Tibial nerve (tissue), 4 donors: ENCODE measurements at regions not wholly inside any gene's neighbourhood (a gene's known extent, or its start where the extent isn't known, plus 50 kb on each side); places are given as distances from the start of the nearest gene placed in this dataset.

Source experiments
- EP300 ChIP-seq, 2 donors: sonication (generic); formaldehyde crosslinking; IDR thresholded peaks; one replicate each; pipeline ENCODE4 v1.6.1; 2017; ENCODE audit warnings: antibody characterized with exemption in 2 of 2, mild to moderate bottlenecking in 1 of 2
- POLR2A ChIP-seq, 2 donors: fragments of 450-650 bp; IDR thresholded peaks; one replicate each; pipeline ENCODE4 v1.6.1; 2017; ENCODE audit warnings: antibody characterized with exemption in 2 of 2, mild to moderate bottlenecking in 2 of 2, moderate library complexity in 2 of 2
- TF ChIP-seq, protein P1 (sequence below), 5 experiments: fragments of 200-600 bp in 3 of 5; fragments of 450-650 bp in 2 of 5; sonication (generic) in 3 of 5; IDR thresholded peaks; one replicate each; pipeline ENCODE4 v1.5.1; 2016 to 2019; ENCODE audit warnings: antibody characterized with exemption in 5 of 5, mild to moderate bottlenecking in 3 of 5, moderate library complexity in 2 of 5

DNA sequence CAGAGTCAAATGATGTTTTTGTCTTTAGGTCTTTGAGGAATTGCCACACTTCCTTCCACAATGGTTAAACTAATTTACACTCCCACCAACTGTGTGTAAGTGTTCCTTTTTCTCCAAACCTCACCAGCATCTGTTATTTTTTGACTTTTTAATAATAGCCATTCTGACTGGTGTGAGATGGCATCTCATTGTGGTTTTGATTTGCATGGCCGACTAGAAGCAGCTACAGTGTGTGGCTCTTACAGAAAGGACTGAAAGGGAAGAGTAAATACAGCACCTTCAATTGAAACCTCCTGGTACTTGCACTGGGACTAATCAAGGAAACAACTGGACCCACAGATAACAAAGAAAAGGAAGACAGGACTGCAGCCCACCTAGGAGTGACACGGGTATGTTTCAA, 668.0 kb upstream of the RGS18 start:
- TF ChIP-seq POLR2A (IDR thresholded peaks at IDR 0.05) (no peak), EP300 (IDR thresholded peaks at IDR 0.05) (no peak)
- TF ChIP-seq, protein P1, sequence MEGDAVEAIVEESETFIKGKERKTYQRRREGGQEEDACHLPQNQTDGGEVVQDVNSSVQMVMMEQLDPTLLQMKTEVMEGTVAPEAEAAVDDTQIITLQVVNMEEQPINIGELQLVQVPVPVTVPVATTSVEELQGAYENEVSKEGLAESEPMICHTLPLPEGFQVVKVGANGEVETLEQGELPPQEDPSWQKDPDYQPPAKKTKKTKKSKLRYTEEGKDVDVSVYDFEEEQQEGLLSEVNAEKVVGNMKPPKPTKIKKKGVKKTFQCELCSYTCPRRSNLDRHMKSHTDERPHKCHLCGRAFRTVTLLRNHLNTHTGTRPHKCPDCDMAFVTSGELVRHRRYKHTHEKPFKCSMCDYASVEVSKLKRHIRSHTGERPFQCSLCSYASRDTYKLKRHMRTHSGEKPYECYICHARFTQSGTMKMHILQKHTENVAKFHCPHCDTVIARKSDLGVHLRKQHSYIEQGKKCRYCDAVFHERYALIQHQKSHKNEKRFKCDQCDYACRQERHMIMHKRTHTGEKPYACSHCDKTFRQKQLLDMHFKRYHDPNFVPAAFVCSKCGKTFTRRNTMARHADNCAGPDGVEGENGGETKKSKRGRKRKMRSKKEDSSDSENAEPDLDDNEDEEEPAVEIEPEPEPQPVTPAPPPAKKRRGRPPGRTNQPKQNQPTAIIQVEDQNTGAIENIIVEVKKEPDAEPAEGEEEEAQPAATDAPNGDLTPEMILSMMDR (IDR thresholded peaks at IDR 0.05): no peak
